H4 (cell line): ENCODE measurements at regions not wholly inside any gene's neighbourhood (a gene's known extent, or its start where the extent isn't known, plus 50 kb on each side); places are given as distances from the start of the nearest gene placed in this dataset.
"Not testable (repeated sequence)": the region's sequence is repeated elsewhere in the genome, so short reads cannot be mapped to it uniquely, and the experiment has no call there.

Source experiments
- DNase-seq: peaks from one replicate; pipeline ENCODE4 v3.0.0-alpha.2; 2015; ENCODE audit warnings: low spot score

DNA sequence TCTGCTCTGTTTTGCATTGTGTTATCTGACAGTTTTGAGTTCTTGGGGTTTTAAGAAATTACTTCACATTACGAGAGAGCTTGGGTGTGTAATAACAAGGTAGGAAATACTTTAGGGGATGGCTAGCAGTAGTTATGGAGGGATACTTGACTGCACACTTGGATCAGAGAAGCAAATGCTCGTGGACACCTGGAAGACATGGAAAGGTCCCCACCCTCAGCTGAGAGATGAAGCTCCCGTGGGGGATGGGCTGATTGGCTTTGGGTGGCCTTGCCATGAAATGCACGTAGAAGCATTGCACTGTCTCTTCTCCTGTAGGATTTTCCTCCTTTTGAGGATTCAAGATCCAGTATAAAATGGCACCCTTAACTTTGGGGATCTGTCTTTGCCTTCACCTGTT is 61.5 kb upstream of the UNC93A start:
- DNase-seq, result no peak

DNA sequence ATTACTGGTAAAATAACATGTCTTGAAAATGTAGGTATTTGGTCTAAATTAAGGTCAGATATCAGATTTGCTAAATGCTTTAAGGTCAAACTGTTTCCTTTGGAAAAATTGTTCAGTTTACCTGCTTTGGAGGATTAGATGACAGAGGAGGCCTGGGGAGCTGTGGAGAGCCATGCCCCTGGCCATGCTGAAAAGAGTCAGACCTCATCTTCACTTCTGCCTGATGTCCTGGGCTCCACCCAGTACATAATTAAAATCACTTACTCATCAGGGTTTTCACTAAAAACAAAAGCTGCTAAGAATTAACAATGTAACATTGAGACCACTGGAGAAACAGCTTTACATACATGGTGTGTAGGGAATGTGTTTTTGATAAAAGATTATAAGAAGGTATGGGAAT is 60.8 kb upstream of the UNC93A start:
- no peak for DNase-seq

DNA sequence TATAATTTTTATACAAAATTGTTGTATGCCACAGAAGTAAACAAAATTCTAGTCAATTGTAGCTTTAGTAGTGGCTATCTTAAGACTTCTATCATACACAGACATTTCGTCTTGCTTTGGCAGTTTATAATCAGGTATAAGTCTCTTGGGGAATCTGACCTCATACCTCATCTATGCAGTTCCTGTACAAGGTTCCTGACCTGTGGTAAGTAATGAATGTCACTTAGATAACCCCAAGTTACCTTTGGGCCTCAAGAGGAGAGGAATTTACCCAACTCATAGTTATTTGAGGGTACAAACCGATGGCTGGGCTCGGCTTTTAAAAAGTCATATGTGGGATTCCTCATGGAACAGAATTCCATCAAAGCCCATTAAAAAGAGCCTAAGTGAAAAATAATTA is 58.8 kb upstream of the UNC93A start:
- DNase-seq, result no peak

DNA sequence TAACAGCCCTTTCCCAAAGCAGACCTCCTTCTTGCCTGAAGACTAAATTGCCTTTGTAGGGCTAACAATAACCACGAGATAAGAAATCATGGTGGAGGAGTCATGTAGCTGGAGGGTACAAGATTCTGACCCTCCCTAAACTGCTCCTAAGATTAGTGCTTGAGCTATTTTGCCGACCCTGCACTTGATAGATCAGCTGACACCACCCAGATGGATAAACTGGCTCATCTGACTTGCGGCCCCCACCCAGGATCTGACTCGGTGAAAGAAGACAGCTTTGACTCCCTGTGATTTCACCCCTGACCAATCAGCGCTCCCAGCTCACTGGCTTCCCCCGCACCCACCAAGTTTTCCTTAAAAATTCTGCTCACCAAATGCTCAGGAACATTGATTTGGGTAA is 57.6 kb upstream of the UNC93A start:
- DNase-seq, result no peak

DNA sequence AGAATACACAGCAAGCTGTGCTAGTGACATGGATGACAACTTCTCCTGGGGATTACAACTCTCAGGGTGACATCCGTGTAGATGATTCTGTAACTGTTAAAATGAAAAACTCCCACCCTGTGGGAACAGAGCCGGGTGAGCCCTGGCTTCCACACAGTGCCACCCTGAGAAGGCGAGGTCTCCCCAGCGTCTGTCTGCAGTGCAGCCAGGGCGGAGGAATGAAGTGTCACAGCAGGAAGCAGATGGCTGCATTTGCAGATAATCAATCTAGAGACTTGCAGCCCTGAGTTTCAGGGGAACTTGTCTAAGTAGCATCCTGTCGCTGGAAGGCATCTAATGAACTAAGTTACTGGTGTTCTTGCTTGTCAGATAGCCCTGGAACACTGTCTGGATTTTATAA is 56.5 kb upstream of the UNC93A start:
- DNase-seq, result not testable (repeated sequence)

- no peak for DNase-seq
Measured at GRCh38 chr6:167235005-167235404, 56.1 kb upstream of the UNC93A start.

DNA sequence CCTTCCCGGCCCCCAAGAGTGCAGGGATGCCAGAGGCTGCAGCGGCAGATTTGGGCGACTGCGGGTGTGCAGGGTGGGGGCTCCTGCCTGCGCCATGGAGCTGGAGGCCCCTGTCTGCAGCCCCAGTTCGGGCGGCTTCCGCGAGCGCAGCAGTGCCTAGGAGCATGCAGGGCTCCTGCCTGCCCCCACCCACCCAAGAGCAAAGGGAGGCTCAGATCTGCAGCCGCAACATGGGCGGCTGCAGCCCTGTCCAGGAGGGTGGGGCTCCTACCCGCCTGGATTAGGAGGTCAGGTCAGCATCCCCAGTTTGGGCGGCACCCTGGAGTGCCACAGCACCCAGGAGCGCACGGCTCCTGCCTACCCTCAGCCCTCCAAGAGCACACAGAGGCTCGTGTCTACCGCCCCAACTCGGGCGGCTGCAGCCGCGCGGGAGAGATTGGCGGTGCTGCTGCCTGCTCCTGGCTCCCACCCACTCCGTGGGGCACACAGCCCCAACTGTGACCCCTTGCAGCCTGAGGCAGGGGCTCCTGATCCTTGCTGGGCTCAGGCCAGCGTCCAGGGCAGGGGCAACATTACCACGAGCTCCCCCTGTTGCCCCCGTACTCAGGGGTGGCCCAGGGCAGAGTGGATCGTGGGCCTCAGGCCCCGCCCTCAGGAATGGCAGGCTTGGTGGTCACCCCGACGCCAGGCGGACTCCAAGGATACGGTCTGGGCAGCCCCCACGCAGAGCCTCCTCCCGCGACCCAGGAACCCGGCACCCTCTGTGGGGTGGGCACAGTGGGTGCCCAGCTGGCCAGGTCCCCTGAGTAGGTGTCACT is 55.5 kb upstream of the UNC93A start:
- no peak for DNase-seq

- DNase-seq, result no peak
Measured at GRCh38 chr6:167236239-167236571, 54.9 kb upstream of the UNC93A start.

GRCh38 chr6:167237438-167238145 is 53.5 kb upstream of the UNC93A start:
- no peak for DNase-seq

DNA sequence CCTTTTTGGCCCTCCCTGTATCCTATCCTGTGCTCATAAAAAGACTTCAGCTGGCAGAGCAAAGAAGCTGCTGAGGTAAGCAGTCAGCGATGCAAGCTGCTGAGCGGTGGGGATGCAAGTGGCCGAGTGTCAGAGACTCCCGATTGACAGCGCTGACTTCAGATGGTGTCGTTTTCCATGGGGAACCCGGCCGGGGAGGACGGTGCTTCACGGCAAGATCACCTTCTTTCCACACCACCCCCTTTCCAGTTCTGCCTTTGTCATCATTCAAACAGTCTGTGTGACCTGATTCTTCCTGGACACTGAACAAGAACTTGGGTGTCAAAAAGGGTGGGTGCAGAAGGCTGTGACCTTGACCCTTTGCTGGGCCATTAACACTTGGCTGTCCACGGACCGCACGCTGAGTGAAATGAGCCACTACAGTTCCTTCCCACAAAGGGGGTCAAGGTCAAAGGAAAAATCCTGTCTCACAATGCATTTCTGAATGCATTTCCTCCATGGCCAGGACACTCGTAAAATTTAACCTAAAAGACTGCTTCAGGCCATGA is 52.9 kb upstream of the UNC93A start:
- no peak for DNase-seq

- no peak for DNase-seq
Measured at GRCh38 chr6:167238694-167239467, 52.2 kb upstream of the UNC93A start.

DNA sequence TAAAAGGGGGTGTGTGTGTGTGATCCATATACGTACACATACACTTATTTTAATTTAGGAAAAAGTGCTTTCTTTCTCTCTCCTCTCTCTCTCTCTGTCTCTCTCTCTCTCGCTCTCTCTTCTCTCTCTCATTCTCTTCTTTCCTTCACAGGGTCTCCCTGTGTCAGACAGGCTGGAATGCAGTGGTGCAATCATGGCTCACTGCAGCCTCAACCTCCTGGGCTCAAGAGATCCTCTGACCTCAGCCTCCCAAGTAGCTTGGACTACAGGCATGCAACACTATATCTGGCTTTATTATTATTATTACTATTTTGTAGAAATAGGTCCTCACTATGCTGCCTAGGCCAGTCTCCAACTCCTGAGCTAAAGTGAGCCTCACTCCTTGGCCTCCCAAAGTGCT is 51.6 kb upstream of the UNC93A start:
- DNase-seq, result not testable (repeated sequence)

- no peak for DNase-seq
Measured at GRCh38 chr6:167240034-167240541, 51.0 kb upstream of the UNC93A start.
